Brain microvascular endothelial cell (primary cell): ENCODE measurements at regions not wholly inside any gene's neighbourhood (a gene's known extent, or its start where the extent isn't known, plus 50 kb on each side); places are given as distances from the start of the nearest gene placed in this dataset.

Experiments used
- DNase-seq: peaks from one replicate; pipeline ENCODE4 v3.0.0-alpha.2; 2020
- H3K27ac ChIP-seq: fragments of 250-450 bp; sonication (Bioruptor Pico); 2 replicates; pipeline ENCODE4 v1.5.1; 2020; ENCODE audit warnings: mild to moderate bottlenecking, moderate library complexity
- H3K27me3 ChIP-seq: fragments of 250-450 bp; sonication (Bioruptor Pico); replicated peaks from 2 replicates; pipeline ENCODE4 v1.5.1; 2020; ENCODE audit warnings: mild to moderate bottlenecking
- H3K36me3 ChIP-seq: fragments of 250-450 bp; sonication (Bioruptor Pico); replicated peaks from 2 replicates; pipeline ENCODE4 v1.5.1; 2020; ENCODE audit warnings: mild to moderate bottlenecking
- H3K4me3 ChIP-seq: 2 replicates; pipeline ENCODE4 v1.5.1; 2011; ENCODE audit warnings: low read depth, mild to moderate bottlenecking, control low read depth, low read length, moderate library complexity
- CTCF ChIP-seq: IDR thresholded peaks from 2 replicates; pipeline ENCODE4 v1.5.1; 2011; ENCODE audit warnings: low read depth, mild to moderate bottlenecking, moderate library complexity, low read length, control low read depth, inconsistent platforms; ENCODE audit errors: missing control alignments
- in situ Hi-C: cut with HindIII; loops from 2 replicates; pipeline ENCODE4 v1.10.0; 2017; ENCODE audit warnings: low sequenced_read_pairs, low pct_ligation_motif_present

- Histone ChIP-seq H3K4me3 (no peak overlapping the region), H3K27ac (no peak overlapping the region), H3K27me3 (no peaks in the 10 kb centered on the region), H3K36me3 (no peaks in the 10 kb centered on the region)
- in situ Hi-C loops: no loop called here
- DNase-seq: no peak
- TF ChIP-seq CTCF: no peak
Observed at GRCh38 chr12:29960122-29960521, 176.4 kb upstream of the TMTC1 start.

DNA sequence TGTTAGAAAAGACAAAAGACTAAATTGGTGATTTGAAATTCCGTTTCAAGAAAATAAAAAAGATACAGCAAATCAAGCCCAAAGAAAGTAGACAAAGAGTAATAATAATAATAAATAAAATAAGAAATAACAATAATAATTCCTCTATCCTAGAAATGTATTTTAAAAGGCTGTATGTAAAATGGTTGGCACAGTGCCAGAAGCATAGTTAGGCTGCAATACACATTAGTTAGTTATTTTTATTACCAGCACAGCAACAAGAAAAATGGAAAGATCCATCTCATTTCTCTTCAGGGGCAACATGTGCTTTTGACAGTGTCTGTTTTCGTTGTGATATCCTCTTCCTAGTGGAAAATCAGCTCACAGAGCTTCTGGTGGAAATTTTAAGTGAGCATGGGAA is 174.1 kb upstream of the TMTC1 start:
- H3K4me3 ChIP-seq: no peak overlapping the region
- H3K27ac ChIP-seq: no peak overlapping the region
- H3K27me3 ChIP-seq: no peaks in the 10 kb centered on the region
- no peak for DNase-seq
- TF ChIP-seq CTCF: no peak
- H3K36me3 ChIP-seq: no peaks in the 10 kb centered on the region
- in situ Hi-C loops: no loop called here

DNA sequence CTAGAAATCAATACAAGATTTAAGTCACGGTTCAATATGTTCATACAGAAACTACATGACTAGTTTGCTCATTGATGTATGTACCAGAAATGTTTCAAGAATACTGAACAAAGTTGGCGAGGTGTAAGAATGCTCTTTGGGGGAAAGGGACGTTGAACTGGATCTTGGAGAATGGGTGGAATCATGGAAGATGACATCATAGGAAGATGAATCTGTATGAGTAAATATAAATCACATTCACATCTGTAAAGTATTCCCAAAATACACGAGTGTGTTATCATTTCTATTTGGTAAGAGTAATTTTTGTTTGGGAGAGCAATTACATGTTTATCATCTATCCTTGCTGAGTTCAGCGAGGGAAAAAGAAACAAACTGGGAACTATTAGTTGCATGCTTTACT is 162.2 kb upstream of the TMTC1 start:
- in situ Hi-C loops: no loop called here
- Histone ChIP-seq H3K27ac (no peak overlapping the region), H3K27me3 (no peaks in the 10 kb centered on the region), H3K36me3 (no peaks in the 10 kb centered on the region), H3K4me3 (no peak overlapping the region)
- no peak for TF ChIP-seq CTCF
- no peak for DNase-seq

- H3K27ac ChIP-seq: no peak overlapping the region
- no peaks in the 10 kb centered on the region for H3K27me3 ChIP-seq
- H3K4me3 ChIP-seq: no peak overlapping the region
- no peak for TF ChIP-seq CTCF
- no peak for DNase-seq
- in situ Hi-C loops: no loop called here
- H3K36me3 ChIP-seq: no peaks in the 10 kb centered on the region
Observed at GRCh38 chr12:29944269-29945000, 160.7 kb upstream of the TMTC1 start.

- in situ Hi-C loops: no loop called here
- Histone ChIP-seq H3K27ac (no peak overlapping the region), H3K36me3 (no peaks in the 10 kb centered on the region), H3K4me3 (no peak overlapping the region), H3K27me3 (no peaks in the 10 kb centered on the region)
- TF ChIP-seq CTCF: no peak
- DNase-seq: no peak
Observed at GRCh38 chr12:29943683-29944082, 159.9 kb upstream of the TMTC1 start.

- no peaks in the 10 kb centered on the region for H3K36me3 ChIP-seq
- DNase-seq: no peak
- no peak for TF ChIP-seq CTCF
- in situ Hi-C loops: no loop called here
- H3K27ac ChIP-seq: no peak overlapping the region
- no peak overlapping the region for H3K4me3 ChIP-seq
- no peaks in the 10 kb centered on the region for H3K27me3 ChIP-seq
Observed at GRCh38 chr12:29940811-29941210, 157.1 kb upstream of the TMTC1 start.
